ENCODE measurements at regions not wholly inside any gene's neighbourhood (a gene's known extent, or its start where the extent isn't known, plus 50 kb on each side); places are given as distances from the start of the nearest gene placed in this dataset.

DNA sequence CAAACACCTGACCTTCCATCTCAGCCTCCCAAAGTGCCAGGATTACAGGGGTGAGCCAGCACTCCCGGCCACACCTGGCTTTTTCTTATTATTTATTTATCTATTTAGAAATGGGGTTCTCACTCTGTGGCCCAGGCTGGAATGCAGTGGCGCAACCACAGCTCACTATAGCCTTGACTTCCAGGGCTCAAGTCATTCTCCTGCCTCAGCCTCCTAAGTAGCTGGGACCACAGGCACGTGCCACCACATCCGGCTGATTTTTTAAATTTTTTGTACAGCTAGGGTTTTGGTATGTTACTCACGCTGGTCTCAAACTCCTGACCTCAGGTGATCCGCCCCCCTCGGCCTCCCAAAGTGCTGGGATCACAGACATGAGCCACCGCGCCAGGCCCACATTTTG is 56.9 kb upstream of the MYL10 start:
- Histone ChIP-seq H3K4me3 (ENCODE audit: low read length) (no peak overlapping the region), H4K20me1 (ENCODE audit: control insufficient read depth, insufficient read depth, low read depth, low read length) (no peaks in the 10 kb centered on the region), H3K4me1 (ENCODE audit: control insufficient read depth, low read length) (peaks cover 17% of the 10 kb centered on the region), H3K27ac (ENCODE audit: low read depth, low read length) (no peak overlapping the region), H3K79me2 (ENCODE audit: control insufficient read depth, low read length) (no peaks in the 10 kb centered on the region), H3K36me3 (ENCODE audit: control insufficient read depth, low read length) (no peaks in the 10 kb centered on the region), H3K9me2 (replicated peaks; ENCODE audit: control insufficient read depth, low read length) (no peaks in the 10 kb centered on the region), H3K27me3 (ENCODE audit: control insufficient read depth, low read length) (0 out of 2 replicates have a peak, but pooled peaks cover 2% of the 10 kb centered on the region), H3F3A (ENCODE audit: control insufficient read depth, insufficient read depth) (no peaks in the 10 kb centered on the region), H3K4me2 (ENCODE audit: low read length) (no peak overlapping the region), H3K9me3 (ENCODE audit: control insufficient read depth, insufficient read depth, low read length) (no peaks in the 10 kb centered on the region)
- TF ChIP-seq, protein P1, sequence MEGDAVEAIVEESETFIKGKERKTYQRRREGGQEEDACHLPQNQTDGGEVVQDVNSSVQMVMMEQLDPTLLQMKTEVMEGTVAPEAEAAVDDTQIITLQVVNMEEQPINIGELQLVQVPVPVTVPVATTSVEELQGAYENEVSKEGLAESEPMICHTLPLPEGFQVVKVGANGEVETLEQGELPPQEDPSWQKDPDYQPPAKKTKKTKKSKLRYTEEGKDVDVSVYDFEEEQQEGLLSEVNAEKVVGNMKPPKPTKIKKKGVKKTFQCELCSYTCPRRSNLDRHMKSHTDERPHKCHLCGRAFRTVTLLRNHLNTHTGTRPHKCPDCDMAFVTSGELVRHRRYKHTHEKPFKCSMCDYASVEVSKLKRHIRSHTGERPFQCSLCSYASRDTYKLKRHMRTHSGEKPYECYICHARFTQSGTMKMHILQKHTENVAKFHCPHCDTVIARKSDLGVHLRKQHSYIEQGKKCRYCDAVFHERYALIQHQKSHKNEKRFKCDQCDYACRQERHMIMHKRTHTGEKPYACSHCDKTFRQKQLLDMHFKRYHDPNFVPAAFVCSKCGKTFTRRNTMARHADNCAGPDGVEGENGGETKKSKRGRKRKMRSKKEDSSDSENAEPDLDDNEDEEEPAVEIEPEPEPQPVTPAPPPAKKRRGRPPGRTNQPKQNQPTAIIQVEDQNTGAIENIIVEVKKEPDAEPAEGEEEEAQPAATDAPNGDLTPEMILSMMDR (IDR thresholded peaks at IDR 0.05; ENCODE audit: low read depth, low read length, poor library complexity, severe bottlenecking): no peak
- TF ChIP-seq EZH2phosphoT487 (IDR thresholded peaks at IDR 0.05; ENCODE audit: borderline replicate concordance, low read length): no peak

GRCh38 chr7:101687081-101687480 is 58.0 kb upstream of the MYL10 start:
- Histone ChIP-seq H3K79me2 (ENCODE audit: control insufficient read depth, low read length) (no peaks in the 10 kb centered on the region), H3K4me3 (ENCODE audit: low read length) (no peak overlapping the region), H3K27ac (ENCODE audit: low read depth, low read length) (no peak overlapping the region), H3K36me3 (ENCODE audit: control insufficient read depth, low read length) (no peaks in the 10 kb centered on the region), H3F3A (ENCODE audit: control insufficient read depth, insufficient read depth) (no peaks in the 10 kb centered on the region), H3K27me3 (ENCODE audit: control insufficient read depth, low read length) (peaks cover 5% of the 10 kb centered on the region; the same call in 1 of the 2 replicates), H3K9me3 (ENCODE audit: control insufficient read depth, insufficient read depth, low read length) (no peaks in the 10 kb centered on the region), H3K4me1 (ENCODE audit: control insufficient read depth, low read length) (peaks cover 17% of the 10 kb centered on the region), H4K20me1 (ENCODE audit: control insufficient read depth, insufficient read depth, low read depth, low read length) (no peaks in the 10 kb centered on the region), H3K4me2 (ENCODE audit: low read length) (no peak overlapping the region), H3K9me2 (replicated peaks; ENCODE audit: control insufficient read depth, low read length) (no peaks in the 10 kb centered on the region)
- TF ChIP-seq, protein P1 (IDR thresholded peaks at IDR 0.05; ENCODE audit: low read depth, low read length, poor library complexity, severe bottlenecking): no peak
- no peak for TF ChIP-seq EZH2phosphoT487 (IDR thresholded peaks at IDR 0.05; ENCODE audit: borderline replicate concordance, low read length)

GRCh38 chr7:101687791-101688182 is 58.7 kb upstream of the MYL10 start:
- no peak overlapping the region for H3K27ac ChIP-seq (ENCODE audit: low read depth, low read length)
- H3K79me2 ChIP-seq (ENCODE audit: control insufficient read depth, low read length): no peaks in the 10 kb centered on the region

More at GRCh38 chr7:101687791-101688182, 58.7 kb upstream of the MYL10 start:
- no peaks in the 10 kb centered on the region for H3K9me3 ChIP-seq (ENCODE audit: control insufficient read depth, insufficient read depth, low read length)
- no peaks in the 10 kb centered on the region for H3K9me2 ChIP-seq (replicated peaks; ENCODE audit: control insufficient read depth, low read length)
- peaks cover 17% of the 10 kb centered on the region for H3K4me1 ChIP-seq (ENCODE audit: control insufficient read depth, low read length)
- H3K27me3 ChIP-seq (ENCODE audit: control insufficient read depth, low read length): peaks cover 10% of the 10 kb centered on the region; the same call in 1 of the 2 replicates
- TF ChIP-seq, protein P1 (IDR thresholded peaks at IDR 0.05; ENCODE audit: low read depth, low read length, poor library complexity, severe bottlenecking): no peak
- TF ChIP-seq EZH2phosphoT487 (IDR thresholded peaks at IDR 0.05; ENCODE audit: borderline replicate concordance, low read length): no peak
- no peaks in the 10 kb centered on the region for H3F3A ChIP-seq (ENCODE audit: control insufficient read depth, insufficient read depth)
- H3K4me3 ChIP-seq (ENCODE audit: low read length): peak overlapping the region; percentile 56
- no peaks in the 10 kb centered on the region for H3K36me3 ChIP-seq (ENCODE audit: control insufficient read depth, low read length)
- no peaks in the 10 kb centered on the region for H4K20me1 ChIP-seq (ENCODE audit: control insufficient read depth, insufficient read depth, low read depth, low read length)
- peak overlapping the region; percentile 69 for H3K4me2 ChIP-seq (ENCODE audit: low read length)
